Lung microvascular endothelial cell (primary cell): ENCODE measurements at regions not wholly inside any gene's neighbourhood (a gene's known extent, or its start where the extent isn't known, plus 50 kb on each side); places are given as distances from the start of the nearest gene placed in this dataset.

Source experiments
- DNase-seq, 2 donors: peaks; one replicate each; pipeline versions ENCODE4 v3.0.0 to v3.0.0-alpha.2; 2010; ENCODE audit warnings: low read depth in 2 of 2

DNA sequence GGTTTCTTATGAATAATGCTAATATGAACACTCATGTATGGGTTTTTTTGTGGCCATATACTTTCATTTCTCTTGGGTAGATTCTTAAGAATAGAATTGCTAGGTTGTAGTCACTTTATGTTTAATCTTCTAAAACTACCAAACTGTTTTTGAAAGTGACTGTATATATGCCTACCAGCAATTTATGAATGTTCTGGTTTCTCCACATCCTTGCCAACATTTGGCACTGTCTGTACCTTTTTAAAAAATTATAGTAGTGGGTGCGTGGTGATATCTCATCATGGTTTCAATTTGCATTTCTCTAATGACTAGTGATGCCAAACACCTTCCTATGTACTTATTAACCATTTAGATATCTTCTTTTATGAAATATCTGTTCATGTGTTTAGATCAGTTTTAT is 110.6 kb upstream of the RIOK3 start:
- DNase-seq: no peak

DNA sequence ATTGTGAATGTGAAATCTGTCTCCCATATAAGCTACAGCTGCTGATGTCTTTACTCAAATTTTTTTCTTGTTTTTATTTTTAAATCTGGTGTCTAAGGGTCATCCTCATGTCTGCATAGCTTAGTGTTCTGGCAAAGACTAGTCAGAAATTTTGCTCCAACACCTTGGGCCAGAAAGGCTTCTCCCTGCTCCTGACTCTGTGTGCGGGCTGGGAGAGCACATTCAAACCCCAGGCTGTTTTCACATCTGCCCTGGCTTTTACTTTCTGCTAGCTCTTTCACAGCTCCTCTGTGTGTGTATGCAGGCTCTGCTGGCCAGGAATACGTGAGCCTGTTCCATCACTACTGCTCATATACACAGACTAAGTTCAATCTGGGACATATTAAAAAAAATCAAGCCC is 102.9 kb upstream of the RIOK3 start:
- no peak for DNase-seq

GRCh38 chr18:23351521-23351920 is 101.6 kb upstream of the RIOK3 start:
- no peak for DNase-seq

GRCh38 chr18:23352042-23352441 is 101.0 kb upstream of the RIOK3 start:
- no peak for DNase-seq

DNA sequence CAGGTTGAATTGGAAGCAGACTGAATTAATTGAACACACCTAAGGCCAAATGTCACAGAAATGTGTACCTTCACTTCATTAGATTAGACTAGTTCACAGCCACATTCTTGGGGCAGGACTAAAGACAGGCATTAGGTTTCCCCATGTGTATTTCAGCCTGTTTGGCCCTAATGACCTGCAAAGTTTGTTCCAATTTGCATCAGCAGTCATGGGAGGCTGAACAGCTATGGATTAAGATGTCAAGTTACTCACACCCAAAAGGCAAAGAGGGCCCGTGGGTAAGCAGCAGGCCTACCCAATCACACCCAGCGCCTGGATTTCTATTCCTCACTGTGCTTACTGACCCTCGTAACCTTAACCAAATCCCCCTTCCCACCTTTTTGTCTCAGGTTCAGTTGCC is 99.6 kb upstream of the RIOK3 start:
- DNase-seq: no peak

DNA sequence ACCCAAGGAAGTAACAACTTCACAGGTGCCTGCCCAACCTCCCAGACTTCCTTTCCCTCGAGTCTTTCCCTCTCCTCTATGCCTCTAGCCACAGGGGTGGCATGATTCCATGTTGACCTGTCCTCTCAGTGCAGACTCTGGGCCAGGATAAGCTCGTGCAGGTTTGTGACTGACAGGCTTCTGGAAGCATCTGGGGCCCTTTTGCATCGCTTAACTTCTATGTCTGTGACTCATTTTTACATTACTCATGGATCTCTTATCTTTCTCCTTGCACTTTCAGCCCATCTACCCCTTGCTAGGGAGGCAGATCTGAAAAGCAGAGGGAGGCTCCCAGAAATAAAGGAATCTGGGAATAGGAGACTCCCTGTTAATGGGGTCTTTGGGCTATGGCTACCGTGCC is 98.5 kb upstream of the RIOK3 start:
- DNase-seq: peak in 1 of 2 donors; percentile 58

DNA sequence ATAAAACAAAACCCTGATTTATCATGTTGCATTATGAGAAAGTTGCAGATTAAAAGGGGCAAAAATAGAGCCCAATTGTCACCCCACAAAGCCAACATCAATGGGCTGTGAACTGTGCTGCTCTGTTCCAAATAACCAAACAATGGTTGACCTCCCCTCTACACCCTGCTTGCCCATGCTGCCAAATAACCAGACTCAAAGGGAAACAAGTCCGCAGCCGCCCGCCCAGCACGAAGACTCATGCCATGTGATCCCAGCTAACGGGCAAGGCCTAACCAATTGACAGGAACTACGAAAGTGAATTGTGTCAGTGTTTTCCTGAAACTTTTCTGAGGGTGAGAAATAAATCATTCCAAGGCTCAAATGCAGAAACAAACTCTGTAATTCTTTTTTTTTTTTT is 97.9 kb upstream of the RIOK3 start:
- DNase-seq: peak; percentile 67 to 88

GRCh38 chr18:23356424-23356823 is 96.7 kb upstream of the RIOK3 start:
- no peak for DNase-seq

DNA sequence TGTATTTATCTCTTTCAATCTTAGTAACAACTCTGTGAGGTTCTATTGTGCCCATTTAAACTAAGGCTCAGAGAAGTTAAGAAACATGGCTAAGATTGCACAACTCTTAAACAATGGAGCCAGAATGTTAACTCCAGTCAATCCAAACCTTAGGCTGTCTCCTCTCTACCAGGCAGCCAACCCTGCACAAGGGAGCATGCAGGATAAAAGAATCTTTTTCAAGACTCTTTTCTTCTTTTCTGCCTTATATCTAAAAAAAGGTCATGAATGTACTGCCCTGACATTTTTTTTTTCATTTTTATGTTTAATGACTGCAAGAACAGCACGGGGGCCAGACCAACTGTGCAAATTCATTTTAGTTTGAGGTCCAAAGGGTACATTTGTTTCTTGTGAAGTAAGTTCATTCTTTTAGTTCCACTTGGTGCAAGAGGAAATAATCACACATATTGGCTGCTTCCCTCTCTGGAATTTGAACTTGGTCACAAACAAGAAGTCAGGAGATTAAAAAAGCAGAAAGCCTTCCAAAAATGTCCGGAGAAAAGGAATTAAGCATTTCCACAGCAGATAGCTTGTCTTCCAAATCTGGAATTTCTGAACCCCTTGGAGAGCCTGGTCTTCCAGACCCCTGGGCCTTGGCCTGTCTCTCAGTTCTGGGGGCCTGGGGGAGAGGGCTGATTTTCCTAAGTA is 96.0 kb upstream of the RIOK3 start:
- DNase-seq: peak; percentile 27 to 44

DNA sequence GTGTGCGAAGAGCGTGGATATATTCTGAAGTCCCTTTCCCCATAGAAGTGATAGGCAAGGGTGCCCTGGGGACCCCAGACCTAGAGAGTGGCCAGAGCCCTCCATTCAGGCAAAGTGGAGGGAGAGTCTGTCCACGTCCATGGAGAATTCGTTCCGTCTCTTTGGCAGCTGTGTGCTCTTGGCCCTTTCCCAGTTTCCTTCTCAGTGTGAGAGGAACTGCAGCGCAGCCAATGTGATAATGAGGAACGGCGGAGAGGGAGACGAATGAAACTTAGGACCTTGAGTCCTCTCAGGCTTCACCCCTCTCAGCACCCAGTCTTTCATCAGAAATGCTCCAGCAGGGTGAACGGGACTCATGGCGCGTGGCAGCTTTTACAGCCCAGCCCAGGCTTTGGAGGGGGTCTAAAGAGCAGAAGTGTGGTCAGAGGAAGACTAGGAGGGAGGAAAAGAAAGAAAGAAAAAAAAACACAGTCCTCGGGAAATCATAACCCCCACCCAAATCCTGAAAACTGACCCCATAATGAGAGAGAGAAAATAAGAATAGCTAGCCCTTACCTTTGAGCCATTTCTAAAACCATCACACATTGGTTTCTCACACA is 95.0 kb upstream of the RIOK3 start:
- DNase-seq: peak; percentile 36 to 42

DNA sequence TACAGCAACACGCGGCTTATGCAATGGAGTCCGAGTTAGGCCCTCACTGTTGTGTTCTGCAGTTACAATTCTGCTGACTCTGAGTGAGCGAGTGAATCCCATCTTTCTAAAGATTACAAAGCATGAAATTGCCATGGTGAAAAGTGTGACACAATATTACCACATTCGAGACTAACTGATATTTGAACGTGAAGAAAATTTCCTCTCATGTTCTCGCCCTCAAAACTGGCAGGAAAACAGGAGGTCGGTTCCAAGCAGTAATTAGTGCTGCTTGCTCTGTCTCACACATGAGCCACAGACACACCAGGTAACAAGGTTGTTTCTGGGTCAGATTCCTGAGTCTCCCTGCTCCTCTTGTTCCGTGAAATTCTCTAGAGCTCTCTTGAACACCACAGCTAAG is 93.7 kb upstream of the RIOK3 start:
- DNase-seq: no peak

- DNase-seq: no peak
These were observed 89.1 kb upstream of the RIOK3 start for GRCh38 chr18:23363865-23364570.

DNA sequence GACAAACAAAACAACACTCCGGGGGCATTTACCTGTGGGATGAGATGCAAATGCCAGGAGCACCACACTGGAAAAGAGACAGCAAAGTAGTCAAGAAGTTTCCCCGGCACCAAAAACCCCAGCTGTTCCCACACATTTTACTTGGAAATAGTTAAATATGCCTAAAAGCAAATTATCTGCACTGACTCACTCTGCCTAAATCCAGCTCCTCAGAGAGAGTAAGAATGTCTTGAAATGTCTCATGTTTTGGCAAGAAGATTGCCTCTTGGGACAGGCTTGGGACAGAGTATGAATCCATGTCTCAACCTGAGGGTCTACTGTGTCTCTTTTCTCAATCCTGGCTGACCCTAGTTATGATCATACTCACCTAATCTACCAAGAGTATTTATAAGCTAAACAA is 87.5 kb upstream of the RIOK3 start:
- no peak for DNase-seq

DNA sequence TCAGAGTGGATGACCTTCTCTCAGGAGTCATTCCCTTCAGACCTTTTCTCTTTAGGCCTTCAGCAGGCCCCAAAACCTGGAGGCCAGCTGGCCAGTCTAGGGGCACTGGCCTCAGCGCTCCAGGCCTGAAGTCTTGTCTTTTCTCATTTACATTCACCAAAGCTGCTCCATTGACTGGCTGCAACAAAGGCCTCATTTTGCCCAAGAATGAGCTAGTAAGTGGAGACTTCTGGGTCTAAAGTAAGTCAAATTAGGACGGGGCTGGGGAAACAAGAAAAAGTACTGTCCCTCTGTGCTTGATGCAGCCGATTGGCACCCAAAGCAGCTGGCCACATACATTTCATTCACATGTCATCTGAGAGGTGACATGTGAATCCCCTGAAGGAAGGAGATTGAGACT is 83.8 kb upstream of the RIOK3 start:
- no peak for DNase-seq

GRCh38 chr18:23373570-23373969 is 79.5 kb upstream of the RIOK3 start:
- DNase-seq: no peak

GRCh38 chr18:23377669-23378301 is 75.3 kb upstream of the RIOK3 start:
- DNase-seq: peak; percentile 71 to 87

DNA sequence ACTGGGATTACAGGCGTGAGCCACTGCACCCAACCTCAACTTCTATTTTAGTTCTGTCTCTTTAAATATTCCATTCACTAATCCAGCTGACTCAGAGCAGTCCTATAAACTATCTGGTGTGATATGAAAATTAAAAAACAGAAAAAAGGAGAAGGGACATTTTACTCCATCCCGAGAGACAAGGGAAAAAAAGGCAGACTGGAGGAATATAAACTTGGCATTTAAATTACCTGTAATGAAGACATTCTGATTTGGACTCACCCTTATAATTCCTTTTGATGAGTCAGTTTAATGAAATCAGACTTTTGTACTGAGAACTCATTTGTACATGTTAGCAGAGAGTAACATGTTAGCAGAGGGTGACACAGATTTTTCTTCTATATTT is 74.8 kb upstream of the RIOK3 start:
- peak in 1 of 2 donors; percentile 27 for DNase-seq

DNA sequence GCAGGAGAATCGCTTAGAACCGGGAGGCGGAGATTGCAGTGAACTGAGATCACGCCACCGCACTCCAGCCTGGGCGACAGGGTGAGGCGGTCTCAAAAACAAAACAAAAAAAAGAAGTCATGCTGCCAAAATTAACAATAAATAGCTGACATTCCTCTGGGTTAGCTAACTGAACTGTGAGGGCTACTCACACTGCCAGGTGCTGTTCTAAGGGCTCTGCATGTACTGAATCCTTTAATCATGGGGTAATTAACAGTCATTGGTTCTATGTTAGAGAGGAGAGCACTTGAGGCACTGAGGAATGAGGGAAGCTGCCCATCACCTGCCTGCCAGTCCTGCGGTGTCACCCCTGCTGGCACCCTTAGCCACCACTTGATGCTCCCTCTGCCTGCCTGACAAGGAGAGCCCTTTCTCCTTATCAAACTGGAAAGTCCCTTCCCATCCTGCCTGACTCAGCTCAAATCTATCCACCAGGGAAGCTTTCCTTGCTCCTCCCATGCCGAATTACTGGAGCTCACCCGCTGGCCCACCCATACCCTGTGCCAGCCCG is 73.0 kb upstream of the RIOK3 start:
- peak; percentile 63 to 71 for DNase-seq

- DNase-seq: no peak
These were observed 72.3 kb upstream of the RIOK3 start for GRCh38 chr18:23380817-23381216.

DNA sequence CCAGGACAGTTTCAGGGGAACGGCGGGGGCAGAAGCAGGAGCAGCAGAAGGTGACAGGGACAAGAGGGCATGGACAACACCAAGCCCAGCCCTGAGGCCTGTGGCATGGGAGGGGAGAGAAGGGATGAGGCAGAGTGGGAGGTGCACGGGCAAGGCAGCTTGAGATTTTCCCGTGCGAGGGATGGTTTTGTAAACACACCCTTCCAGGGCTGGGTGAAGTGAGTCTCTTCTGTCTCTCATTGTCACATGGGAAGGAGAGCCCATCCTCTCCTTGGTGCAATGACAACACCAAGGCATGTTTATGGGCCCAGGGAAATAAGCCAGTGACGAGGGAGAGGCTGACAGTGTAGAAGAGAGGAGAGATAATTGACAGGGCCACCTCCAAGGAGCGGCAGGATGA is 69.6 kb upstream of the RIOK3 start:
- DNase-seq: no peak

DNA sequence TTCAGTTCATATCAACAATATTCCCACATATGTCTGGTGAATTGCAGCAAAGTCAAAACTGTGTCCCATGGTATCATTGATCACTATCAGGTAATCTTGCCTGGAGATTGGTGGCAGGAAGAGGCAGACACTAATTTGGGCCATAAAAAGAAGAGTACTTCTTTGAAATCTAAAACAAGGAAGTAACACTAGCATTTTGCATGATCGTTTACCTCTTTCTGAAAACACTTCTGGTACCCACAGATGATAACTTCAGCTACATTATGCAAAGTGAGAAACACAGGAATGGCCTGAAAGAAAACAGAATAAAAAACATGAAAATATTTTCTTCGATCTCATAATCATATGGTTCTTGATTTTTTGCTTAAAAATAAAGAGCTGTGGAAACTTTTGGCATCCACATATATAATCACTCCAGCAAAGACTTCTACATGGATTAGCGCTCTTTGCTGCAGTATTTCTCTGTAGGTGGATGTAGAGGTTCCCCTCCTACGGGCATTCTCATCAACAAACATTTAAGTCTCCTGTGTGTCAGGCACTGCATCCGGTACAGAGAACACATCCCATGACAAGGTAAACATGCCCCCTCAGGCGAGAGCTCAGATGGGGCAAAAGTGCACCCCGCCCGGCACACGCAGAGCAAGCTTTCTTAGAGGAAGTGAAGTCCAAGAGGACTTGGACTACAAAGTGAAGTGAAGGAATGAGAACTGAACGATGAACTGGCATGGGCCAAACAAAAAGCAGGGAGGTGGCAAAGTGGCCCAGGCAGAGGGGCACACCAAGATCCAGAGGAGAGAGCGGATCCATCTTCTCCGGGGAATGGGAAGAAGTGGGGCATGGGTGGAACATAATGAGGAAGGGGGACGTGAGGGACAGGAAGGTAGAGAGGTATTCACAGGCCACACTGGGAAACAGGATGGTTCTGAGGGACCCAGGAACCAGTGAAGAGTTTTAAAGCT is 68.0 kb upstream of the RIOK3 start:
- DNase-seq: no peak
